ENCODE measurements at regions not wholly inside any gene's neighbourhood (a gene's known extent, or its start where the extent isn't known, plus 50 kb on each side); places are given as distances from the start of the nearest gene placed in this dataset.

GRCh38 chr12:66905201-66905600 is 226.3 kb upstream of the GRIP1 start:
- no peak for DNase-seq (ENCODE audit: low read depth, low spot score)

GRCh38 chr12:66910366-66910974 is 231.6 kb upstream of the GRIP1 start:
- no peak for DNase-seq (ENCODE audit: low read depth, low spot score)

- DNase-seq (ENCODE audit: low read depth, low spot score) = no peak
These were observed 236.5 kb upstream of the GRIP1 start for GRCh38 chr12:66915306-66915904.

GRCh38 chr12:66916189-66916588 is 237.3 kb upstream of the GRIP1 start:
- no peak for DNase-seq (ENCODE audit: low read depth, low spot score)

- DNase-seq (ENCODE audit: low read depth, low spot score) = no peak
These were observed 240.6 kb upstream of the GRIP1 start for GRCh38 chr12:66919466-66919865.

- DNase-seq (ENCODE audit: low read depth, low spot score) = no peak
These were observed 241.3 kb upstream of the GRIP1 start for GRCh38 chr12:66920205-66920604.

- DNase-seq (ENCODE audit: low read depth, low spot score) = no peak
These were observed 242.3 kb upstream of the GRIP1 start for GRCh38 chr12:66921151-66921550.

- no peak for DNase-seq (ENCODE audit: low read depth, low spot score)
These were observed 246.2 kb upstream of the GRIP1 start for GRCh38 chr12:66925083-66925482.

GRCh38 chr12:66929121-66929520 is 250.2 kb upstream of the GRIP1 start:
- DNase-seq (ENCODE audit: low read depth, low spot score) = no peak

GRCh38 chr12:66931091-66931490 is 252.2 kb upstream of the GRIP1 start:
- no peak for DNase-seq (ENCODE audit: low read depth, low spot score)

GRCh38 chr12:66932126-66932525 is 253.2 kb upstream of the GRIP1 start:
- DNase-seq (ENCODE audit: low read depth, low spot score) = no peak

- DNase-seq (ENCODE audit: low read depth, low spot score) = no peak
These were observed 255.6 kb upstream of the GRIP1 start for GRCh38 chr12:66934302-66935062.

GRCh38 chr12:66941150-66941549 is 262.3 kb upstream of the GRIP1 start:
- DNase-seq (ENCODE audit: low read depth, low spot score) = no peak

GRCh38 chr12:66942741-66943465 is 264.0 kb upstream of the GRIP1 start:
- no peak for DNase-seq (ENCODE audit: low read depth, low spot score)

GRCh38 chr12:66944365-66944764 is 265.5 kb upstream of the GRIP1 start:
- no peak for DNase-seq (ENCODE audit: low read depth, low spot score)

GRCh38 chr12:66945189-66945817 is 266.4 kb upstream of the GRIP1 start:
- no peak for DNase-seq (ENCODE audit: low read depth, low spot score)

- DNase-seq (ENCODE audit: low read depth, low spot score) = no peak
These were observed 268.2 kb upstream of the GRIP1 start for GRCh38 chr12:66947119-66947518.

- no peak for DNase-seq (ENCODE audit: low read depth, low spot score)
These were observed 273.8 kb upstream of the GRIP1 start for GRCh38 chr12:66952668-66953067.

GRCh38 chr12:66956300-66956699 is 277.4 kb upstream of the GRIP1 start:
- no peak for DNase-seq (ENCODE audit: low read depth, low spot score)

GRCh38 chr12:66959276-66959675 is 280.4 kb upstream of the GRIP1 start:
- no peak for DNase-seq (ENCODE audit: low read depth, low spot score)

GRCh38 chr12:66960006-66960405 is 281.1 kb upstream of the GRIP1 start:
- DNase-seq (ENCODE audit: low read depth, low spot score) = no peak
